HepG2 (cell line): ENCODE measurements at regions not wholly inside any gene's neighbourhood (a gene's known extent, or its start where the extent isn't known, plus 50 kb on each side); places are given as distances from the start of the nearest gene placed in this dataset.

Experiments used
- ATAC-seq: fragments of 200-7000 bp; cut with Tn5 transposase; 3 replicates; pipeline ENCODE4 v1.9.1; 2020; ENCODE audit warnings: mild to moderate bottlenecking, moderate library complexity
- BruUV-seq: library from RNA; stranded (reverse); fragments of 400-500 nt; replicated peaks from 2 replicates; lab custom pipeline; 2021; lab: Mats Ljungman, UMichigan
- CTCF ChIA-PET: fragments of 300-600 bp; formaldehyde crosslinking; extraction: SDS; loops from one replicate; lab custom pipeline; 2021; ENCODE audit warnings: low total read pairs, inconsistent platforms, low intra/inter-chr PET ratio; lab: Yijun Ruan, JAX
- POLR2A ChIA-PET: fragments of 350-600 bp; sonication (Branson Sonifier 250); formaldehyde crosslinking; loops from one replicate; lab custom pipeline; 2020; ENCODE audit warnings: antibody characterized with exemption, inconsistent platforms; lab: Yijun Ruan, JAX
- DNase-seq: peaks from one replicate; pipeline ENCODE4 v3.0.0-alpha.2; 2015; ENCODE audit warnings: low spot score
- FAIRE-seq: peaks from 3 replicates; lab custom pipeline; 2011; peaks lifted over from hg19 to GRCh38; lab: Jason Lieb, UNC
- H2AFZ ChIP-seq: one replicate; pipeline ENCODE4 v1.6.1; 2011; ENCODE audit warnings: low read length, inconsistent platforms
- H3K27ac ChIP-seq: fragments of 300-600 bp; 3 replicates; pipeline ENCODE4 v1.8.0; 2011; ENCODE audit warnings: mixed run types, mild to moderate bottlenecking, mixed read lengths, low read length, inconsistent platforms; ENCODE audit not compliant: insufficient read depth; ENCODE audit errors: extremely low read length
- H3K27me3 ChIP-seq, 2 experiments: fragments of 200-600 bp in 1 of 2; 2 replicates in 1 of 2; 3 replicates in 1 of 2; pipeline versions ENCODE4 v1.6.0 to v1.8.0; 2011; ENCODE audit warnings: low read length in 2 of 2, mild to moderate bottlenecking in 2 of 2, moderate library complexity in 2 of 2, inconsistent platforms in 1 of 2; ENCODE audit not compliant: insufficient read depth in 2 of 2, control insufficient read depth in 1 of 2
- H3K36me3 ChIP-seq, 2 experiments: fragments of 200-600 bp in 1 of 2; replicated peaks in 1 of 2; 2 replicates in 1 of 2; 3 replicates in 1 of 2; pipeline versions ENCODE4 v1.5.1 to v1.8.0; 2011; ENCODE audit warnings: low read length in 2 of 2, inconsistent platforms in 1 of 2; ENCODE audit not compliant: insufficient read depth in 2 of 2, control insufficient read depth in 1 of 2
- H3K4me1 ChIP-seq: 2 replicates; pipeline ENCODE4 v1.5.1; 2012; ENCODE audit warnings: low read length, inconsistent platforms; ENCODE audit not compliant: insufficient read depth
- H3K4me2 ChIP-seq: 2 replicates; pipeline ENCODE4 v1.6.0; 2011; ENCODE audit warnings: low read depth, low read length, inconsistent platforms
- H3K4me3 ChIP-seq, 3 experiments: fragments of 200-600 bp in 1 of 3; sonication (generic), shearing (Covaris generic) in 1 of 3; replicated peaks in 1 of 3; 2 replicates each; pipeline ENCODE4 v1.5.1; 2011 to 2016; ENCODE audit warnings: low read length in 3 of 3, inconsistent platforms in 2 of 3, low read depth in 2 of 3, mild to moderate bottlenecking in 2 of 3, control low read depth in 1 of 3, mixed read lengths in 1 of 3; ENCODE audit not compliant: insufficient read depth in 1 of 3
- H3K79me2 ChIP-seq: one replicate; pipeline ENCODE4 v1.6.1; 2011; ENCODE audit warnings: low read length, inconsistent platforms; ENCODE audit not compliant: insufficient read depth
- H3K9ac ChIP-seq: 2 replicates; pipeline ENCODE4 v1.6.0; 2011; ENCODE audit warnings: mild to moderate bottlenecking, low read depth, low read length, inconsistent platforms; ENCODE audit not compliant: insufficient read depth
- H3K9me3 ChIP-seq: 2 replicates; pipeline ENCODE4 v1.5.1; 2012; ENCODE audit warnings: mild to moderate bottlenecking, low read length
- H4K20me1 ChIP-seq: 2 replicates; pipeline ENCODE4 v1.6.0; 2011; ENCODE audit warnings: inconsistent platforms, mild to moderate bottlenecking, low read length, moderate library complexity; ENCODE audit not compliant: insufficient read depth
- ATF2 ChIP-seq: sonication (generic); formaldehyde crosslinking; IDR thresholded peaks from 2 replicates; pipeline ENCODE4 v1.4.0; 2020; ENCODE audit warnings: missing genetic modification reagents
- DZIP1 ChIP-seq: sonication (generic); formaldehyde crosslinking; IDR thresholded peaks from 2 replicates; pipeline ENCODE4 v1.5.0; 2020; ENCODE audit warnings: mild to moderate bottlenecking, missing genetic modification reagents
- EHMT2 ChIP-seq: fragments of 200-600 bp; sonication (generic); IDR thresholded peaks from 2 replicates; pipeline ENCODE4 v1.7.0; 2017; ENCODE audit warnings: antibody characterized with exemption, low read depth, low read length, borderline replicate concordance
- IRX3 ChIP-seq: sonication (generic); formaldehyde crosslinking; IDR thresholded peaks from 2 replicates; pipeline ENCODE4 v1.8.1; 2023; ENCODE audit warnings: mild to moderate bottlenecking, low read depth, missing genetic modification reagents, borderline replicate concordance
- POLR2AphosphoS2 ChIP-seq: IDR thresholded peaks from 2 replicates; pipeline ENCODE4 v1.6.1; 2011; ENCODE audit warnings: low read depth, low read length, improper control_type of control experiment
- SNAI1 ChIP-seq: sonication (generic); formaldehyde crosslinking; IDR thresholded peaks from 2 replicates; pipeline ENCODE4 v1.5.0; 2020; ENCODE audit warnings: mild to moderate bottlenecking, missing genetic modification reagents, borderline replicate concordance
- TEF ChIP-seq: sonication (generic); formaldehyde crosslinking; IDR thresholded peaks from 2 replicates; pipeline ENCODE4 v1.5.0; 2020; ENCODE audit warnings: missing genetic modification reagents
- XBP1 ChIP-seq: sonication (generic); formaldehyde crosslinking; IDR thresholded peaks from 2 replicates; pipeline ENCODE4 v1.5.0; 2020; ENCODE audit warnings: missing genetic modification reagents
- ZNF234 ChIP-seq: sonication (generic); formaldehyde crosslinking; conservative IDR thresholded peaks from 2 replicates; pipeline ENCODE4 v1.5.1; 2020; ENCODE audit warnings: mild to moderate bottlenecking, missing genetic modification reagents
- ZNF317 ChIP-seq: sonication (generic); formaldehyde crosslinking; IDR thresholded peaks from 2 replicates; pipeline ENCODE4 v1.5.0; 2020; ENCODE audit warnings: mild to moderate bottlenecking, missing genetic modification reagents
- ZNF354B ChIP-seq: sonication (generic); formaldehyde crosslinking; IDR thresholded peaks from 2 replicates; pipeline ENCODE4 v1.8.0; 2022; ENCODE audit warnings: mild to moderate bottlenecking, missing genetic modification reagents
- ZNF558 ChIP-seq: sonication (generic); formaldehyde crosslinking; IDR thresholded peaks from 2 replicates; pipeline ENCODE4 v1.9.0; 2022; ENCODE audit warnings: mild to moderate bottlenecking, missing genetic modification reagents, borderline replicate concordance
- ZNF607 ChIP-seq: sonication (generic); formaldehyde crosslinking; IDR thresholded peaks from 2 replicates; pipeline ENCODE4 v1.5.1; 2020; ENCODE audit warnings: missing genetic modification reagents, mild to moderate bottlenecking, borderline replicate concordance
- ZNF720 ChIP-seq: sonication (generic); formaldehyde crosslinking; IDR thresholded peaks from 2 replicates; pipeline ENCODE4 v1.4.0; 2020; ENCODE audit warnings: missing genetic modification reagents
- ZUFSP ChIP-seq: sonication (generic); formaldehyde crosslinking; IDR thresholded peaks from 2 replicates; pipeline ENCODE4 v1.9.0; 2021; ENCODE audit warnings: missing genetic modification reagents, mild to moderate bottlenecking, borderline replicate concordance
- WGBS: methylation state at CpG from one replicate; pipeline ENCODE4 v1.1.6; 2017; ENCODE audit warnings: low lambda C conversion rate; 5-methylcytosine and 5-hydroxymethylcytosine counted together
- in situ Hi-C: cut with HindIII; loops from 2 replicates; pipeline ENCODE4 v1.10.0; 2017; ENCODE audit warnings: low pct_unique_long_range_greater_than_20kb; ENCODE audit not compliant: extremely low pct_ligation_motif_present
- intact Hi-C: fragments of 100-400 bp; cut with micrococcal nuclease; formaldehyde crosslinking; loops from one replicate; pipeline ENCODE4 v1.10.0; 2022; ENCODE audit not compliant: unreplicated experiment

GRCh38 chr4:152211936-152212653 lies 323.8 kb downstream of the FBXW7 start:
- H4K20me1 ChIP-seq: no peaks in the 10 kb centered on the region
- no peaks in the 10 kb centered on the region for H3K79me2 ChIP-seq
- no peaks in the 10 kb centered on the region for H3K36me3 ChIP-seq
- peaks cover 1 to 5% of the 10 kb centered on the region in 2 experiments; a peak in 2 of 5 replicates for H3K27me3 ChIP-seq
- intact Hi-C loops (no loop called here), in situ Hi-C loops (no loop called here)
- FAIRE-seq: no peak
- CTCF ChIA-PET: no interaction called here
- no peaks in the 10 kb centered on the region for H3K9me3 ChIP-seq
- POLR2A ChIA-PET: no interaction called here
- BruUV-seq: no TSS peak
- ATAC-seq: no peak
- H3K9ac ChIP-seq: no peak overlapping the region
- no peak overlapping the region for H3K4me2 ChIP-seq
- no peak overlapping the region for H3K27ac ChIP-seq
- 10% methylated on average over 7 of the region's 7 CpGs for WGBS
- no peak overlapping the region for H3K4me3 ChIP-seq
- no peak for DNase-seq
- no peak overlapping the region for H2AFZ ChIP-seq
- H3K4me1 ChIP-seq: no peaks in the 10 kb centered on the region
- TF ChIP-seq ZNF720 (CRISPR knock-in tag) (no peak), DZIP1 (CRISPR knock-in tag) (no peak), ATF2 (no peak), ZNF607 (CRISPR knock-in tag) (no peak), ZNF234 (CRISPR knock-in tag) (no peak), SNAI1 (CRISPR knock-in tag) (no peak), ZNF354B (CRISPR knock-in tag) (no peak), ZUFSP (CRISPR knock-in tag) (no peak), IRX3 (CRISPR knock-in tag) (no peak), XBP1 (no peak), TEF (no peak), EHMT2 (no peak), ZNF317 (CRISPR knock-in tag) (no peak), ZNF558 (CRISPR knock-in tag) (no peak), POLR2AphosphoS2 (no peak)
